ENCODE measurements at regions not wholly inside any gene's neighbourhood (a gene's known extent, or its start where the extent isn't known, plus 50 kb on each side); places are given as distances from the start of the nearest gene placed in this dataset.

- H3K27ac Mint-ChIP-seq, result no peak overlapping the region
- H3K18ac ChIP-seq (ENCODE audit: insufficient read length, low read depth, low read length), result no peak overlapping the region
- H3K27me3 Mint-ChIP-seq (ENCODE audit: low read depth), result no peaks in the 10 kb centered on the region
- H3K36me3 Mint-ChIP-seq (ENCODE audit: insufficient read depth in 1 of 3, low read depth in 3 of 3), result no peaks in the 10 kb centered on the region
- no peak for TF ChIP-seq CTCF (conservative IDR thresholded peaks at IDR 0.05)
- no peak overlapping the region for H2AFZ ChIP-seq (ENCODE audit: low read length)
- H3K27ac ChIP-seq (ENCODE audit: insufficient read length, low read depth, low read length), result no peak overlapping the region
- WGBS (ENCODE audit: extremely low coverage, insufficient read length, low lambda C conversion rate), result no CpG with 5 or more reads among the region's 3 CpGs
- no peak overlapping the region for H3K9ac ChIP-seq (ENCODE audit: extremely low read depth, insufficient read length, low read length)
- no peak overlapping the region for H2BK15ac ChIP-seq (ENCODE audit: low read depth, low read length)
- H3K4me3 Mint-ChIP-seq, result no peak overlapping the region
- H3K4ac ChIP-seq (ENCODE audit: low read depth, low read length), result no peak overlapping the region
- no peak overlapping the region for H2AK5ac ChIP-seq (ENCODE audit: insufficient read length, low read length)
- H2BK120ac ChIP-seq (ENCODE audit: low read depth, low read length, poor library complexity, severe bottlenecking), result no peak overlapping the region
- H3K4me1 Mint-ChIP-seq, result peaks cover 7% of the 10 kb centered on the region in 2 experiments
- no peak overlapping the region for H3K23ac ChIP-seq (ENCODE audit: insufficient read length, low read depth, low read length)
- no peaks in the 10 kb centered on the region; the same call in 1 of the 2 replicates for H3K4me1 ChIP-seq (ENCODE audit: insufficient read depth, low read length)
- H4K5ac ChIP-seq (ENCODE audit: insufficient read length, low read depth, low read length), result no peak overlapping the region
- H2BK5ac ChIP-seq (ENCODE audit: insufficient read length, low read length), result no peak overlapping the region
- no peaks in the 10 kb centered on the region for H3K27me3 ChIP-seq (ENCODE audit: insufficient read depth, low read length)
- no peak overlapping the region for H3K56ac ChIP-seq (ENCODE audit: insufficient read length, low read depth, low read length)
- H4K91ac ChIP-seq (ENCODE audit: insufficient read length, low read depth, low read length), result no peak overlapping the region
- H3K9me3 ChIP-seq (ENCODE audit: control insufficient read depth, low read depth, low read length), result no peaks in the 10 kb centered on the region
- no peak overlapping the region for H4K8ac ChIP-seq (replicated peaks; ENCODE audit: insufficient read length, low read depth, low read length)
- no peaks in the 10 kb centered on the region for H3K79me2 ChIP-seq (ENCODE audit: insufficient read depth, low read length)
- H4K20me1 ChIP-seq (ENCODE audit: control insufficient read depth, insufficient read depth, insufficient read length), result no peaks in the 10 kb centered on the region
- no peak for DNase-seq
- no peaks in the 10 kb centered on the region for H3K9me3 Mint-ChIP-seq
- H3K23me2 ChIP-seq (ENCODE audit: insufficient read length, low read depth, low read length, poor library complexity, severe bottlenecking), result no peaks in the 10 kb centered on the region
- H3K79me1 ChIP-seq (ENCODE audit: insufficient read depth, low read depth, low read length, poor library complexity, severe bottlenecking), result no peaks in the 10 kb centered on the region
- no peak overlapping the region for H2BK20ac ChIP-seq (ENCODE audit: low read depth, low read length, poor library complexity, severe bottlenecking)
- H3K14ac ChIP-seq (ENCODE audit: insufficient read depth, low read length), result no peak overlapping the region
- no peak overlapping the region for H2BK12ac ChIP-seq (ENCODE audit: insufficient read length, low read depth, low read length)
- H3K4me2 ChIP-seq (ENCODE audit: insufficient read depth, insufficient read length, low read length), result no peak overlapping the region
- H3T11ph ChIP-seq (ENCODE audit: low read length), result no peak overlapping the region
These were observed 150.1 kb downstream of the COX18 start for GRCh38 chr4:72919464-72919863.

All from H9 (cell line).